ENCODE measurements at regions not wholly inside any gene's neighbourhood (a gene's known extent, or its start where the extent isn't known, plus 50 kb on each side); places are given as distances from the start of the nearest gene placed in this dataset.
A peak's percentile ranks its signal among the peaks of the same experiment; 100 is the strongest.
"Not testable (repeated sequence)": the region's sequence is repeated elsewhere in the genome, so short reads cannot be mapped to it uniquely, and the experiment has no call there.

GRCh38 chr2:180591947-180592346 is 388.5 kb upstream of the UBE2E3 start:
- TF ChIP-seq CTCF (IDR thresholded peaks at IDR 0.05) = no peak
- no peak for ATAC-seq

GRCh38 chr2:180591093-180591781 is 389.2 kb upstream of the UBE2E3 start:
- H3K36me3 ChIP-seq; H3K9me3 ChIP-seq; H3K4me1 ChIP-seq; H3K27me3 ChIP-seq; H3K27ac ChIP-seq; H3K4me3 ChIP-seq; ATAC-seq; intact Hi-C loops (cut with DNase I): not testable (repeated sequence)
- DNase-seq = peak; percentile 21

More at GRCh38 chr2:180591947-180592346, 388.5 kb upstream of the UBE2E3 start:
- intact Hi-C loops (cut with DNase I) = no loop called here
- H3K27ac ChIP-seq = no peak overlapping the region
- H3K27me3 ChIP-seq = no peaks in the 10 kb centered on the region
- no peaks in the 10 kb centered on the region for H3K9me3 ChIP-seq
- H3K4me3 ChIP-seq = no peak overlapping the region
- no peak for DNase-seq
- H3K36me3 ChIP-seq = no peaks in the 10 kb centered on the region
- no peaks in the 10 kb centered on the region for H3K4me1 ChIP-seq

GRCh38 chr2:180583441-180584140 is 396.8 kb upstream of the UBE2E3 start:
- no peak for TF ChIP-seq CTCF (IDR thresholded peaks at IDR 0.05)
- Histone ChIP-seq H3K27ac (no peak overlapping the region), H3K36me3 (no peaks in the 10 kb centered on the region), H3K4me1 (no peaks in the 10 kb centered on the region), H3K27me3 (no peaks in the 10 kb centered on the region), H3K4me3 (no peak overlapping the region), H3K9me3 (no peaks in the 10 kb centered on the region)
- ATAC-seq (no peak), DNase-seq (no peak)
- intact Hi-C loops (cut with DNase I) = no loop called here

GRCh38 chr2:180579388-180579787 is 401.0 kb upstream of the UBE2E3 start:
- Histone ChIP-seq H3K27ac (no peak overlapping the region), H3K4me1 (no peaks in the 10 kb centered on the region), H3K27me3 (no peaks in the 10 kb centered on the region), H3K36me3 (no peaks in the 10 kb centered on the region), H3K4me3 (no peak overlapping the region), H3K9me3 (no peaks in the 10 kb centered on the region)
- DNase-seq = no peak
- intact Hi-C loops (cut with DNase I) = no loop called here
- no peak for TF ChIP-seq CTCF (IDR thresholded peaks at IDR 0.05)
- no peak for ATAC-seq

GRCh38 chr2:180578441-180578840 is 402.0 kb upstream of the UBE2E3 start:
- ATAC-seq = no peak
- Histone ChIP-seq H3K27ac (no peak overlapping the region), H3K36me3 (no peaks in the 10 kb centered on the region), H3K4me3 (no peak overlapping the region), H3K4me1 (no peaks in the 10 kb centered on the region), H3K9me3 (no peaks in the 10 kb centered on the region), H3K27me3 (no peaks in the 10 kb centered on the region)
- intact Hi-C loops (cut with DNase I) = no loop called here
- TF ChIP-seq CTCF (IDR thresholded peaks at IDR 0.05) = no peak
- no peak for DNase-seq

GRCh38 chr2:180577567-180577966 is 402.8 kb upstream of the UBE2E3 start:
- no peak for DNase-seq
- Histone ChIP-seq H3K9me3 (no peaks in the 10 kb centered on the region), H3K4me3 (no peak overlapping the region), H3K36me3 (no peaks in the 10 kb centered on the region), H3K4me1 (no peaks in the 10 kb centered on the region), H3K27me3 (no peaks in the 10 kb centered on the region), H3K27ac (no peak overlapping the region)
- no peak for TF ChIP-seq CTCF (IDR thresholded peaks at IDR 0.05)
- ATAC-seq = no peak
- intact Hi-C loops (cut with DNase I) = no loop called here
